Hepatocyte (in vitro differentiated cells): ENCODE measurements at regions not wholly inside any gene's neighbourhood (a gene's known extent, or its start where the extent isn't known, plus 50 kb on each side); places are given as distances from the start of the nearest gene placed in this dataset.

ENCODE experiments used
- CTCF ChIP-seq: fragments of 200-600 bp; sonication (generic); IDR thresholded peaks from 2 replicates; pipeline ENCODE4 v1.5.1; 2016; ENCODE audit warnings: antibody characterized with exemption, mild to moderate bottlenecking; ENCODE audit not compliant: poor library complexity
- EZH2 ChIP-seq: fragments of 200-600 bp; sonication (generic); IDR thresholded peaks from 2 replicates; pipeline ENCODE4 v1.6.1; 2016; ENCODE audit warnings: antibody characterized with exemption, mild to moderate bottlenecking, borderline replicate concordance

- TF ChIP-seq CTCF (no peak), EZH2 (no peak)
Measured at GRCh38 chr2:131753640-131754561, 226.2 kb downstream of the CCDC74A start.
